Umbilical cord (tissue), 1 donor: ENCODE measurements at regions not wholly inside any gene's neighbourhood (a gene's known extent, or its start where the extent isn't known, plus 50 kb on each side); places are given as distances from the start of the nearest gene placed in this dataset.

Experiments used
- DNase-seq: peaks from one replicate; pipeline ENCODE4 v3.0.0-alpha.2; 2015; ENCODE audit warnings: low spot score

DNA sequence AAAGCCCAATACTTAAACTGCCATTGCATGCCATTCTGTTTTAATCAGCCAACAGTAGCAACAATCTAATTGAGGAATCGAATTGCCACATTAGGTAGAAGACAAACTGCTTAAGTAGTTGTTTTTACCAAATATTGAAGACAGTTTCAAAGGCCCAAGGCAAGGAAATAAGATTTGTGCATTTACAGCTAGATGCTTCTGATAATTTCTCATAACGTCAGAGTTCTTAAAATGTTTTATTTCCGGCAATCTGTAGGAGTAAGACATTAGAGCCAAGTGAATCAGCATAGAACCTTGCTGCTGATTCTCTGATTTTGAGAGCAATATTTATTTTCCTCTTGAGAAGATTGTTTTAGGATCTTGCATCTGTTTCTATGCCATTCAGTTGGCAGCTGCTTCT, 174.3 kb downstream of the RBM43 start:
- DNase-seq, result no peak

DNA sequence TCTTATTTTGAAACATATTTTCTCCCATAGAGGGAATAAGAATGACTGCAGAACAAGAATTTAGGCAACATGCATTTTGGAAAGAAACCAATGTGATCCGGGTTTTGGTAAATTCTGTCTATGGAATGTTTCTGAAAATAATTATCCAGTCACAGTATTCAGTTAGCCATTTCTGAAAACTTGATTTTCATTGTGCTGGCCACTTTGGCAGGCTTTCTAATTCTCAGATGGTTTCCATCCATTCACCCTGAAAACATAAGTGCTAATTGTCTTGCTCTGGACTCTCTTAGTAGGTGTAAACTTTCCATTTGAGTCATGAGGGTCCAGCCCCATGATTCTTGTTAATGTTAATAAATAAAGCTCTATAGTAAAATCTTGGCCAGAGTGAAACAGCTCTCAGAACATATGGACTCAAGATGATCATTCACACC, 176.5 kb downstream of the RBM43 start:
- DNase-seq, result no peak

DNA sequence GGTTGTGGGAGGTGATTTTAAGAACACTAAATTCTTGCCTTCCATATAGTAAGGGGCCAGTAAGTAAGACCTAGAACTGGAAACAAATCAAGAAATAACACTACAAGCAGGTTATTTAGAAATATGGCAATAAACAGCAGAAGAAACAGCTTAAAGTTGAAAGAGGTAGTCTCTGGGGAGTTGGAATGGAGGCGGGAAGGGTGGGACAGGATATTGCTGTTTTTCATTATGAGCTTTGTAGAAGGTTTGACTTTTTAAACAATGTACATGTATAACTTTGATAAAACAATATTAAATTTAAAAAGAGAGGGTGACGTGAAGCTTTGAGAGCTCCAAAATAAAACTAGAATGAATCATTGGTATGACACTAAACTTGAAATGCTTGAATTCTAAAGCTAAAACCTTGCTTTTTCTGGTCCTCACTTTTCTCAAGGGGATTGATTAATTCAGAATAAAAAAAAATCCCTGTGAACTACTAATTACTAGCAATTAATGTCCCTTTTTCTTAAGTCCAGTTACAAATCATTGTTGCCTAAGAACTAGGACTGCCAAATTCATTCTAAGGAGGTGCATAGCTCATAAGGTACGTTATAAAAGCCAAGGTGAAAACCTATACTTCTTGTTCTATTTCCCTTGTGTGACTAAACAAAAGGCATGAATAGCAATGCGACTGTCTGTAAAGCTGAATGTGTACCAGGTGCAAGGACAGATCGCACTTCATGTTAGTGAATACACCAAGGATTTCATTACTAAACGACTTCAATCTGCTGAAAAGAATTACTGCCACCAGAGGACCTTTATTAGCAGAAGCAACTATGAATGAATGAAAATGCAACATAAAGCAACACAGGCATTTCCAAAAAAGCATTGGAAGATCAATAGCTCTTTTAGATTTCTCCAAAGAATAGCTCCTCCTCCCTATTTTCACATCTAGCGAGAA, 177.5 kb downstream of the RBM43 start:
- no peak for DNase-seq

DNA sequence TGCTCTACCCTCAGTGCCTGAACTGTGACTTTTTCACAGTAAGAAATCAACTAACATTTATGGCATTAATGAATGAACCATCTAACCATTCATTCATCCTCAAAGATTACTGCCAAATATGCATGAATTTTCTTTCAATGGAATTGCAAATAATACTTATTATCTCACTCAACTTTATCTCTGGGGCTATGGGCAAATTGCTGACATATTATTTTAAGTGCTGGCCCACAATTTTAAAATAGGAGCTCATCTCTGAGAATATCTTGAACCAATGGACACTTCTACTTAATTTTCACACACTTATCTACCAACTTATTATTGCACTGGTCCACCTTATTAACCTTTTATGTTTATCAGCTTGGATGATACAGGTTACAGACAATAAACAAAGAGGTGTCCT, 182.8 kb downstream of the RBM43 start:
- no peak for DNase-seq

DNA sequence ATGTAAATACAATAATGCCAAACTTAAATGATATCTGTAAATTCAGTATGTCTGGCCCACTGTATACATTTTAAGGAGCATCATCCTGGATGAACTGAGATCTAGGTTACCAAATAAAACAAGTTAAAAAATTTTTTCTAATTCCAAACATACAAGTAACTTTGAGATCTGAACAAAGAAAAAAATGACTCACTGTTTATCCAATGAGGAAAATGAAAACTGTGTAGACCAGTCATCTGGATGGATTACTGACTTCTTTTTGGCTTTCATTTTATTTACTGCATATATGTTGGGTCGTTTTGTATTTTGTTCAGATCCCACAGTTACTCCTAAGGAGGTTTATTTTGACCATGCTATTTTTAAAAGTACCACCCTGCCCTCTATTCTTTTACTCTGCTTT, 189.8 kb downstream of the RBM43 start:
- DNase-seq, result no peak

DNA sequence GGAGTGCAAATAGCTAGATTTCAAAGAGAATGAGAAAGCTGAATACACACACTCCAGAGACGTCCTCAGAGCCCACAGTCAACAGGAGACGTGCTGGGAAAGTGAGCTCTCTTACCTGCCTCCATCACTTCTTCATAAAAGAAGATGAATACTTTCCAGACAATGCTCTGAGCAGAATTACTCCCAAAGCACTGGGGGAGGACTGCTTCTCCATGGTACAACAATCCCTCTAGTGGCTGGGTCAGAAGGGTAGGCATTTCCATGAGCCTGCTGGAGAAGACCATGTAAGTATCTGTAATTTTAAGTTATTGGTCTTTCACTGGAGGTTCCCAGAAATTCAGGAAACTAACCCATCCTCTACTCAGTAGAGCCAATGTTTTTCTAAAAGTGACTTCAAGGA, 190.3 kb downstream of the RBM43 start:
- no peak for DNase-seq

DNA sequence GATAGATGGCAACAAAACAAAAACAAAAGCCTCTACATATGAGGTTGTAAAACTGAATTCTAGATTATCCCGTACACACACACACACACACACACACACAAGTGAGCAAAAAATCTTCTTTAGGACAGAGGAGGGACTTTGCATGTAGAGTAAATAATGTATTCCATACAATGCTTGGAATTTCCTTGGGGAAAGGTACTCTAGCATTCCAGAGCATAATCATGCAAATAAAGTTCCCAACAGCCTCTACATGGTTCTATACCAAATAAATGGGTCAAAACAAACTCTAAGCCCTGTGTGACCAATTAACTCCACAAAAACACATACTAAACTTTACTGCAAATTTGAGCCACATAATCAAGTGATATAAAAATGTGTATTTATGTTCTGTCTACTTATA, 191.4 kb downstream of the RBM43 start:
- no peak for DNase-seq

DNA sequence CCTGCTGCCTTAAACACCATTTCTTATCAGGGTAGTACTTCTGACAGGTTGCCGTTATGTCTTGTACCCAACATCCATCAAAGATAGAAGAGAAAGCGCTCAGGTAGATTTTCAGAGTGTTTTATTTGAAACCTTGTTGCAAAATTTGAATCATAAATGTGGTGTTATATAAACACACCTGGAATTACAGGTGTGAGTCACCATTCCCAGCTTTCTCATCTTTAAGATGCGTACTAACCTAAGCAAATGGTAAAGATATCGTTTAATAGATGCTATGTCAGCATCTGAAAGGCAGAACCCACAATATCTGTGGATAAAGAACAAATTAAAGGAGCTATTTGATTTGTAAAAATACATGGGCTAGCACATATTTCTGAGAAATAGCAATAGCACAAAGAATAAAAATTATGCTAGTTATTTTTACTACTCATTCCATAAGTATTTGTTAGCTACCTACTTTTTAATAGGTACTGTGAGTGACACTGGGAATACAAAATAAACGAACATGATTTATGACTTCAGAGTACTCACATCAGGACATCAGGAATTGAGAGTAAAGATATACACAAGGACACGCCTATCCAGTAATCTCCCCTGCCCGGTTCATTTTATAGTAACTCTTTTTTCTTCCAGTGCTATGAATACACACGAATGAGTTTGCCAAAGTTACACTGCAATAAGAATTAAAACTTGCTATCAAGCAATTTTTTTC, 193.8 kb downstream of the RBM43 start:
- DNase-seq, result no peak

DNA sequence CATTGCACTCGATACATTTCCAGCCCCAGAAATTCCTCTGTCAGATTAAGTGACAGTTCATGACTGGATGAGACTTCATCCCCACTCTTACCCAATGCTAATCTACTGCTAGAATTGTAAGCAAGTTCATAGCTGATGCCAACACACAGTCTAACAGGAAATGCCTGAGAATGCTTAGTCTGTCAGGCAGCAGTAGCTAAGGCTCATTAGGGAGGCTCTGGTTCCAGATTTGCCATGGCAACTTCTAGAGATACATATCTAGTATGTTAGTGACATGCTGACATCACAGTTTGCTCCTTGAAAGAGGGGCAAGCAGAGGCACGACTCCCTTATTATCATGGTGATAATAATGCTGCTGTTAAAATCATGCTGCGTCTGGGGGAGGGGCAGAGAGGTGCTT, 198.4 kb downstream of the RBM43 start:
- peak; percentile 88 for DNase-seq

DNA sequence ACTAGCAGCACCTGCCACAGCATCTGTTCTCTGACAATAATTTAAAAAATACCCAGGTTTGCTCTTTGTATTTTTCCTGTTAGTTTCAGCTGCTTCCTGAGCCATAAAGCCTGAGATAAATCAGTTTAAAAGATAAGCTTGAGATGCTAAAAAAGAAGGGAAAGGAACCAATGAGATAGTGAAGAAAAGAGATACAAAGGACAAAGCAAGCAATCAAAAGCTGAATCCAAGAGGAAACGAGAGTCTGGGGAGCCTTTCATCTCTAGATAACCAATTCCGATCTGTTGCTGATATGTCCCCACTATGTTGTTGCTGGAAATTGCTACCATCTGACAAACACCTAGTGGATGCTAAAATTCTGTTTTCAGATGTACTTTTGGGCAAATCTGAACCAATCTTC, 201.4 kb downstream of the RBM43 start:
- no peak for DNase-seq

DNA sequence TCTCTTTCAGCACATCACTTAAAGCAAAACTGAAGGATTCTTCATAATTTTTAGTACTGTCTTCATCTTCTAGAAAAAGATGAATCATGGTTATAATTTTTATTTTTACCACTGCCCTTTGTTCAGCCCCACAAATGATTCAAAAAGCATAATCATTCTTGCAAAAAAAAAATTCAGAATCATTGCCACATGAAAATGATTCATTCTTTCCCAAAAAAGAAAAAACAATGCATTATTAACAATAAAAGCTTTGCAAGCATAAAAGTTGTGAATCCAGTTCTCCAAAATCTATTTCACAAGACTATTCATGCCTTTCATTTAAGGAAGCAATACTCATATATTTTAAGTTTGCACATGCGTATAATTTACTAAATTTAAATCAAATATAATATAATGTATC, 204.8 kb downstream of the RBM43 start:
- no peak for DNase-seq

DNA sequence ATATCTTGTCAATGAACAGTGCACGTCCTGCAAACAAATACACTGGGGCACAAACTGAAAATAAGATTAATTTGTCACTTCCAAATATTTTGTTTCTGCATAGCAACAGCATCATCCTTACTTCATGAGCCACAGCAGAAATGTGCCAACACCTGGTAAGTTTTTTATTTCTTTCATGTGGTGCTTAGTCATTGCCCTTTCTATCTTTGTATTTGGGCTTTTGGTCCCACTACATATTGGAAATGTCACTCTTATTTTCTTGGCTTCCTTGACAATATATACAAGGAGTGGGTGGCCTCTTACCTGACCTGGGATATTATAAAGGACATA, 208.0 kb downstream of the RBM43 start:
- no peak for DNase-seq

DNA sequence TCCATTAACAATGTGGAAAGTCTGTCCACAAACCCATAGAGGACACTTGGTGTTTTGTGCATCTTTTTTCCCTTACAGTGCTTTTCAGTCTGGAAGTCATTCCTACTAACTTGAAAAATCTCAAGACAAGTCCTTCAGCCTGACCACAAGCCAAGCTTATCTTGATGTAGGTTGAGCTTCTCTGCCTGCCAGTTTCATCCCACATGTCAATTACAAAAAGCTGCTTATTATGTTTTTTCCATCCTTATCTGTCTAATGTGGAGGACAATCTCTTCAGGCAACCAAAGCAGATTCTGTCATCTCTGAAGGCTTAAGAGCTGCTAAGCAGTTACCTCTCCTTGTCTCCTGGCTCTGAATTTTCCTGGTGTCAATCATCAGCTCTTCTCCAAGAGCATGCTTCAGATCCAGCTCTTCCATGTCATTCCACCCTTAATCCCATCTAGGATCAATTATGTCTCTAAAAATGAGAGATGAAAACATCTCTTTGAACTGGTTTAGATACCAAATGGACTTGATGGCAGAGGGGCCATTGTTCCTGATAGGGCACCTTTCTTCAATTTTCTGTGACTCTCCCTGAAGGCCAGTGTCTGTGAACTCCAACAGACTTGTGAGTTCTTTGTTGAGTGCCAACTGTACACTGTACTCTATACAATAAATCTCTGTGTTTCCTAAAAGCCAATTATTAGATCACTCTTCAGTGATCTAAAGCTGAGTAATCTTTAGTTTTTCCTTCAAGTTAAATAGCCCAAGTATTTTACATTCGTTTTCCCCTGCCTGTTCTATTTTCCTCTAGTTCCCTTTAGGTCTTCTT, 208.6 kb downstream of the RBM43 start:
- no peak for DNase-seq

DNA sequence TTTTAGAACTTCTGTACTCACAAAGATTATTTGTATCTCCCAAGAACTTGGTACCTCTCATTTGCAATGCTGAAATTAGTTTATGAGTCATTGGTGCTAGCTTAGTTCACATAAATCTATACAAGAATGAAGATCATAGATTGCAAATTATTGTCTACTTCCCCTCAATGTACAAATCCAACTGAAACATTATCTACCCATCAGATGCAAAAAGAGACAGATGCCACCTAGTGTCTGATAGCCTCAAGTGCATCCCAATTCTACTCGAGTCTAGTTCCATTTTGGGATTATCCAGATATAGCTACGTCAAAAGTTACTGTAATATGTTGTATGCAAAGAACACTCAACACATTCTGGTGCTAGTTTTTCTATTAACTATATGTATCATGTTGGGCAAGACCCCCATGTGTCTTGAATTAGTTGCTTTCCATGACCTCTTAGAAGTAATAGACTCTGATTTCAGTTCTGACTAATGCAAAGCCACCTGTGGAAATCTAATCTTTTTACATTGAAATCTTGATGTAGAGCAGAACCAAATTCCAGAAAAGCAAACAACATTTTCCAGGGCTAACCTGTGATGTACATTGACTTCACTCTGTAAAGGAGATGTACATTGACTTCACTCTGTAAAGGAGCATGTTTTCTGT, 210.0 kb downstream of the RBM43 start:
- DNase-seq, result peak; percentile 43

DNA sequence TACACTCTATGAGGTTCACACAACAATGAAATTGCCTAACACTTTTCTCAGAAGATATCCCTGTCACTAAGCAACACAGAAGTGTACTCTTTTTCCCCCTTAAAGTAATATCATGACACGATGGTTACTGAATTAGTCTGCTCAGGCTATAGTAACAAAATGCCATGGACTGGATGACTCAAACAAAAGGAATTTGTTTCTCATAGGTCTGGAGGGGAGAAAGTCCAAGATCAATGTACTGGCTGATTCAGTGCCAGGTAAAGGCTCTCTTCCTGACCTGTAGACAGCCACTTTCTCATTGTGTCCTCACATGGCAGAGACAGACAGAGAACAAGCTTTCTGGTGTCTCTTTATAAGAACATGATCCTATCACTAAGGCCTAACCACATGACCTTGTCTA, 211.9 kb downstream of the RBM43 start:
- peak; percentile 31 for DNase-seq

DNA sequence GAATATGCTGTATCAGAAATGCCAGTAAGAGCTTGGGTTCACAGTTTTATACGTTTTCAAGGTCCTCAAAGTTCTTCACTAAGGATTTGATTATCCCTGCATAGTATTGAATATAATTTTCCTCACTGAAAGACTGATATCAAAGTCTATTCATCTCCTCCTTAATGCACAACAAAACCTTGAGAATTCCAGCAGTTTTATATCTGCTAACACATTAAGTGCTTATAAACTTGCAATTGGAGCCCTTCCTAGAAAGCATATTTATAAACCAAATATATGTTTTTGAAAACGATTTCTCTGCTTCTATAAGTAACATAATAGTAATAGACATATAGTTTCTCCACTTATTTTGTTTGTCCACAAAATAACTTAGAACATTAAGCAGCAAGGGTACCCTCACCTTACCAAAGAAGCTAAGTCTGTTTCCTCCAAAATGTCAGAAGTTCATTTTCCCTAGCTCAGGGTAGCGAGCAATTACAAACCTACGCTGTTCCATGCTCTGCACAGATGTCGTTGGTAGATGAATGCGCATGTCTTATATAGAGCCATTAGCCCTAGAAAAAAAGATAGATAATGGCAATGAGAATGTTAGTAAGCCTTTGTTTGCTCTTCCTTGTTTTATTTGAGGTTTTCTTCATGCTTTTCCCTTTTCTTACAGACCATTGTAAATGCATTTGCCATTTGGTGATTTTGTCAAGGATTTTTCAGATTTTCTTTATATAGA, 213.2 kb downstream of the RBM43 start:
- DNase-seq, result no peak

DNA sequence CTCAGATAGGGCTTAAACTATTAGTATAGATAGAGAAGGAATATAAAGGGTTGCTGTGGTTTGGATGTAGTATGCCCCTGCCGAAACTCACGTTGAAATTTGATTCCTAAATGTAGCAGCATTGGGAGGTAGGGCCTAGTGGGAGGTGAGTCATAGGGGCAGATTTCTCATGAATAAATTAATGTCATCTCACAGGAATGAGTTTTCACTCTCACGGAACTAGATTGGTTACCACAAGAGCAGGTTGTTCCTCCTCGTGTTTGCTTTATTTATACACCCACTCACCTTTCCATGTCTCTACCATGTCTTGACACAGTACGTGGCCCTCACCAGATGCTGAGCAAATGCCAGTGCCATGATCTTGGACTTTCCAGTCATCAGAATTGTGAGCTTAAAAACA, 218.2 kb downstream of the RBM43 start:
- DNase-seq, result no peak

DNA sequence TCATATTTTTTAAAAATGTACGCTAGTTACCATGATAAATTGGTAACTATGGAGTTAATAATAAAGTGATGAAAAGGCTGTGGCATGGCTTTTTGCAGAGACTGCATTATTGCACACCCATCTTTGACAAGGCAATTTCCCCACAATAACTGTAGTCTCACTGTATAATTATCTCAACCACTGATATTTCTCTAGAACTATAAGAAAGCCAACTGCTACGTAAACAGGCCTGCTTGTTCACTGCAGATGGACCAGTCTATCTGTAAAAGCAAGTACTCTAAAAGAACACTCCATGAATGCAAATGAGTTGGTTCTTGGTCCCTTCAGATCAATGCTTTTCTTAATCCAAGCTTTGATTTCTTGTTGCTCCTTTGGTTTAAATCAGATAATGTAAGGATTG, 218.7 kb downstream of the RBM43 start:
- no peak for DNase-seq

DNA sequence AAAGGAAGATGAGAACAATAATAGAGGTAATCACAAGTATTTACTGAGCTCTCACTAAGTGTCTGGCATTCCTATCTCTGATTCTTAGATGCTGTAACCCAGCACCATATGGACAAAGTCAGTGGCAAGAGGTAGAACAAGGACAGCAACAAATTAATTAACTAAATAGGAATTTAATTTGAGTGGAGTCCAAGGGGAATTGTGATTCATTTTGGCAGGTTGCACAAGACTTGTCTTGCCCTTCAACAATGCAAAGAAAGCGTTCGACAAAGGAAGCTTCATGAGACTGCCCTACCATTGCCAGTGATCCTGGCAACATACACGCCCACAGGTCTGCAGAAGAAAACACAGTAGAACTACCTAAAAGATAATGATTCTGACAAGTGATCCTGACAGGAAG, 221.6 kb downstream of the RBM43 start:
- DNase-seq, result no peak

DNA sequence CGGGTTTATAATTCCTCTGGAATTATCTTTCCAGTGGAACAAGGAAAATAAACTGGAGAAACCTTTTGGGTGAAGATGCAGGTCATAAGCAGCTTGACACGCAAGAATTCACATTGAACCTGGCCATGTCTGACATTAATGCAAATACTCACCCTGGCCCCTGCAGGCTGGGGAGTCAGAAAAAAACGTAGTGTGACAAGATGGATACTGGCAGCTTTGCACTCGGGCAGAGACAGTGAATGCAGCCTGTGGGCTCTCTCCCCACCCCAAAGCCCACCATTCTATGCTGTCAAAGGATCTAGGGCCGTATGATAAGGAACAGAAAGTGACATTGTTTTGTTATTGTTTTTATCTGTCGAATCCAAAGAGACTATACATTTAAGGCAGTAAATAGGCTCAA, 223.1 kb downstream of the RBM43 start:
- no peak for DNase-seq

DNA sequence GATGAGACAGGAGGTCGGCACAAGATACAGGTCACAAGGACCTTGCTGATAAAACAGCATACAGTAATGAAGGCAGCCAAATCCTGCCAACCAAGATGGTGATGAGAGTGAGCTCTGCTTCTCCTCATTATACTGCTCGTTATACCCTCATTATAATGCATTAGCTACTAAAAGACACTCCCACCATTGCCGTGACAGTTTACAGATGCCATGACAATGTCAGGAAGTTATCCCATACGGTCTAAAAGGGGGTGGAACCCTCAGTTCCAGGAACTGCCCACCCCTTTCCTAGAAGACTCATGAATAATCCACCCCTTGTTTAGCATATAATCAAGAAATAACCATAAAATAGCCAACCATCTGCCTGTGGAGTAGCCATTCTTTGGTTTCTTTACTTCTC, 224.2 kb downstream of the RBM43 start:
- no peak for DNase-seq
